DMS53 treated with DMSO at 0.1 percent for 48 hours (cell line): ENCODE measurements at regions not wholly inside any gene's neighbourhood (a gene's known extent, or its start where the extent isn't known, plus 50 kb on each side); places are given as distances from the start of the nearest gene placed in this dataset.

ENCODE experiments used
- DNase-seq: peaks from one replicate; lab custom pipeline; 2025; ENCODE audit not compliant: unreplicated experiment; lab: John Stamatoyannopoulos, UW

- DNase-seq: no peak
Measured at GRCh38 chr5:4954048-4954447, 186.1 kb upstream of the ADAMTS16 start.

GRCh38 chr5:4963265-4963664 lies 176.9 kb upstream of the ADAMTS16 start:
- DNase-seq: no peak

DNA sequence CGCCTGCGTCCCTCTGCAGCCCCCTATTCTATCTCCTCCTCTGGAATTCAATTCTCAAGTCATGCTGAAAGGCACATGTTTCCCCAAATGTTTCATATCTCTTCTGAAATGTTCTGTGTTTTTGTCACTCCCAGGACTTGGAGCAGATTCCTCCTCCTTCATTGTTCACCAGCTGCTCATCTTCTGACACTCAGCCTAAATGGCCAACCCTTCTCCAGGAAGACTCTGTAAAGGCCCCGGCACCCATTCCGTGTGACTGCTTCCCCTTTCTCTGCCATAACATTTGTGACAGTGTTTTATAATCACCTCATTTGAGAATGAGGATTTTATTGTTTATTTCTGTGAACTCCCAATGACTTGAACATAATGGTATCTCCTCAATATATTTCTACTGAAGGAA lies 170.8 kb upstream of the ADAMTS16 start:
- no peak for DNase-seq

GRCh38 chr5:4970171-4970570 lies 170.0 kb upstream of the ADAMTS16 start:
- DNase-seq: no peak

- no peak for DNase-seq
Measured at GRCh38 chr5:4976902-4977301, 163.2 kb upstream of the ADAMTS16 start.

GRCh38 chr5:4977416-4978110 lies 162.6 kb upstream of the ADAMTS16 start:
- no peak for DNase-seq

GRCh38 chr5:4980201-4980600 lies 159.9 kb upstream of the ADAMTS16 start:
- no peak for DNase-seq

DNA sequence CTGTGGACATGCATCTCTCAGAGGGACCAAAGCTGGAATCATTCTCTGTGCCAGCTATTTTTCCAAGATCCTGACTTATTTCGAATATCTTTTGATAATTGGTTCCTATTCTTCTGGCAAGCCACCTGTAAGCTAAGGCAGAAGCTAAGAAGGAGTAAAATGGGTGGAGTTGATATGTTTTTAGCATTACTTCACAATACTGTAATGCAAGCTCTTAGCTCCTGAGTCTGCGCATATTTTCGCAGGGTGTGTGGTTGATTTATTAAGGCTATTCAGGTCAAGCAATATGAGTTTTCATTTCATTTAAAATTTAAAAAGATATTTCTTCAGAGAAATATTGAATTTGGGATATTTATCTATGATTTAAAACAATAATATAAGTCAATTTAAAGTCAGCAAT lies 158.5 kb upstream of the ADAMTS16 start:
- DNase-seq: no peak

DNA sequence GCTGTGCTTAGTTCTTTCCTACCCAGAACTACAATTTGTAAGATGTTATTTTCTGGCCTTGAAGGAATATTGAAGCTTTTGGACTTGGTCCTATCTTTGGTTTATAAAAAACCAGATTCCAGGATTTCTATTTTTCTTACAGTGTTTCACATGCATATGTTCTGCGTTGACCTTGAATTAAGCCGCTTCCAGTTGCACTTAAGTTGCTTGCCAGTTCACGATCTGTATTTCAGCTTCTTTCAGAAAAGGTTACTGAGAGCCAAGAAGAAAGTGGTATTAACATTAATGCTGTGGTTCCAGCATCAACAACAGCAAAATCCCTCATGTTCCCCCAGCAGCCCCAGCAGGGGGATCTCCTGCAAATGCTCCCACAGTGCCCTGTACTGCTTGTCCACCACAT lies 156.4 kb upstream of the ADAMTS16 start:
- no peak for DNase-seq

GRCh38 chr5:4984461-4984860 lies 155.7 kb upstream of the ADAMTS16 start:
- DNase-seq: no peak

DNA sequence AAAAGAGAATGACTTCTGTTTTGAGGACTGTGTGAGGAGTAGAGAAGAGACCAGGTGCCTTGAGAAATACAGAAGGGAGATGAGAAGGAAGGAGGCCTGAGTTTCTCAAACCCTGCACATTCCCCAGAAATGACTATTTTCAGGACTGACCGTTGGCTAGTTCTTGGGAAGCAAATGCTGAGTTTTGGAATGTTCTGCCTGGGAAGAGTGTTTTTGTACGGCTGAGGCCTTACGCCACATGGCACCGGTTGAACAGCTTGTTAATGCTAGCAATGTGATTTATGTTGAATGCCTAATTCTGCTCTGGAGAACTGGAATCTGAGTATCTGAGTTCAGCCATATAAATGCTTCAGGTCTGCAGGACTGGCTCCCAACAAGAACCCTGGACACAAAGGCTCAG lies 152.7 kb upstream of the ADAMTS16 start:
- no peak for DNase-seq

DNA sequence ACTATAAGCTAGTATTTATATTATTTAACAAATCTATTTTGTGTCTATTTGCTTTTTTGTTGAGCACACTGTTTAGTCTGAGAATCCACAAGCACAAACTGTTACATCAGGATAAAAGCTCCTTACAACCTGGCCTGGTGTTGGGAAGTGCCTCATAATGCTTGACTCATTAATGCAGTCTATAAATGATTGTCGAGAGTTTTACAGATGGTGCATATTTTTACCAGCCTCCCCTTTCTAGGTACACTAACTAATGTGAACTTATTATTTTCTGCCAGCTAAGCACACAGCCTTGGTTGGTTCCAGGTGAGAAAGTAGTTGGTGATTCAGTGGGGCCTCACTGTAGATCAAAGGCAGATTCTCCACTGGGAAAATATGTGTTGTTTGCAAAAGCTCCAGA lies 151.0 kb upstream of the ADAMTS16 start:
- DNase-seq: no peak

DNA sequence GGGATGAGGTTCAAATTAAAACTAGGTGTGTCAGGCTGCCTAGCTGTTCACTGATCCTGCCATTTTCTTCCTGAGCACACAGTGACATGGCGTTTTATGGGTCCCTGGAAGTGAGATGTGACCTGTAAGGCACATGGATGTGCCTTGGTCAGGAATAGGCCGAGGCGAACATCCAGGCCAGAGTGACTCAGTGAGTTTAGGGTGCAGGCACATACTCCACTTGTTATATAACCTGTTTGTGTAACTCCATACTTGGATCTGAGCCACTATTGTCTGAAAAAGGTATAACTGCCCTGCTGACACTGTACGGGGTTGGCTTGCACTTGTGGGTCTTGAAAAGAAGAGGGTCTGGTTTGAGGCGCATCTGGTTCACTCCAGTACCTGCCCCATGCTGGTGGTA lies 150.1 kb upstream of the ADAMTS16 start:
- DNase-seq: no peak

GRCh38 chr5:4990462-4990861 lies 149.7 kb upstream of the ADAMTS16 start:
- DNase-seq: no peak

- DNase-seq: no peak
Measured at GRCh38 chr5:4991925-4992324, 148.2 kb upstream of the ADAMTS16 start.

DNA sequence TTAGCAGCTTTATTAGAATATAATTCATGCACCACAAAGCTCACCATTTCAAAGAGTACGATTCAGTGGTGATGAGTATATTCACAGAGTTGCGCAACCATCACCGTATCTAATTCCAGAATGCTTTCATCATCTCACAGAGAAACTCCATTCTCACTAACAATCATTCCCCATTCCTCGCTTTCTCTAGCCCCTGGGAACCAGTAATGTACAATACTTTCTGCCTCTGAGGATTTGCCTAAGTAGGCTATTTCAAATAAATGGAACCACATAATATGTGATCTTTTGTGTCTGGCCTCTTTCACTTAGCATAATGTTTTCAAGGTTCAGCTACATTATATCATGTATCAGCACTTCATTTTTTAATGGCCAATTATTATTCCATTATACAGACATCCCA lies 145.1 kb upstream of the ADAMTS16 start:
- no peak for DNase-seq

- DNase-seq: no peak
Measured at GRCh38 chr5:5005353-5005752, 134.8 kb upstream of the ADAMTS16 start.

DNA sequence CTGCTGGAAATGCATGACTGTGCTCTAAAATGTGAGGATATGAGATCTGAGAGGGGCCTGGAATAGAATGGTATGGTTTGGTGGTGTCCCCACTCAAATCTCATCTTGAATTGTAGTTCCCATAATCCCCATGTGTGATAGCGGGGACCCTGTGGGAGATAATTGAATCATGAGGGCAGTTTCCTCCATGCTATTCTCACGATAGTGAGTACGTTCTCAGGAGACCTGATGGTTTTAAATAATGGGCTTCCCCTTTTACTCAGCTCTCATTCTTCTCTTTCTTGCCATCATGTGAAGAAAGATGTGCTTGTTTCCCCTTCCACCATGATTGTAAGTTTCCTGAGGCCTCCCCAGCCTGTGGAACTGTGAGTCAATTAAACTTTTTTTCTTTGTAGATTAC lies 133.6 kb upstream of the ADAMTS16 start:
- DNase-seq: no peak

DNA sequence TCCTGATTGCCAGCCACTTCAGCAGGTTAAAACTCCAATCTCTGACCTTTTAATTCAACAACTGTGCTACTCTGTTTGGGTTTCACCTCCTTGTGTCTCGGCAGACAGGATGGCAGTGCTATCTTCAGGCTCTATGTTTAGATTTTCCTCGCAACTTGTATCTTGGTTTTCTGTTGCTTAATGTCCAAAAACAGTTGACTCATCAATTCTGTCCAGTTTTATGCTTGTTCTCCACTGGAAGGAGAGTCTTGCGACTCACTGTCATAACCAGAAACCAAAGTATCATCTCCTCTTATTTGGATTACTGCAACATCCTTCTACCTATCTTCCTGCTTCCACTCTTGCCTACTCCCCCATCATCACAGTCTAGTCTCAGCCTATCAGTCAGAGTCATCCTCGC lies 130.9 kb upstream of the ADAMTS16 start:
- DNase-seq: no peak

DNA sequence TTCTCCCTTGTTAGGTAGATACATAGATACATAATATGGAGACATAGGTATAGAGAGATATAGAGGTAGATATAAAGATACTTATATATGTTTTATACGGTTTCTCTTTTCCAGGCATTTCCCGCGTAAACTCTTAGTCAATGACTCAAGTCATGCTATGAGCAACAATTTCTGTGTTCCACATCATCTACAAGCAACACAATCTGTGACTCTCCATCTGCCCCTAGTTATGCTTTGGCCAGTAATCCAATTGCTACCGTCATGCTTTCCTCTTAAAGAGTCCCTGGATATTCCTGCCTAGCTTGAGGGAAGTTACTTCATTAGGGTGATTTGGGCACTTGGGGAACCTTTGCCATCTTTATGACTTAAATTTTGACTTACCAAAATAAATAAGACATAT lies 129.0 kb upstream of the ADAMTS16 start:
- DNase-seq: no peak

DNA sequence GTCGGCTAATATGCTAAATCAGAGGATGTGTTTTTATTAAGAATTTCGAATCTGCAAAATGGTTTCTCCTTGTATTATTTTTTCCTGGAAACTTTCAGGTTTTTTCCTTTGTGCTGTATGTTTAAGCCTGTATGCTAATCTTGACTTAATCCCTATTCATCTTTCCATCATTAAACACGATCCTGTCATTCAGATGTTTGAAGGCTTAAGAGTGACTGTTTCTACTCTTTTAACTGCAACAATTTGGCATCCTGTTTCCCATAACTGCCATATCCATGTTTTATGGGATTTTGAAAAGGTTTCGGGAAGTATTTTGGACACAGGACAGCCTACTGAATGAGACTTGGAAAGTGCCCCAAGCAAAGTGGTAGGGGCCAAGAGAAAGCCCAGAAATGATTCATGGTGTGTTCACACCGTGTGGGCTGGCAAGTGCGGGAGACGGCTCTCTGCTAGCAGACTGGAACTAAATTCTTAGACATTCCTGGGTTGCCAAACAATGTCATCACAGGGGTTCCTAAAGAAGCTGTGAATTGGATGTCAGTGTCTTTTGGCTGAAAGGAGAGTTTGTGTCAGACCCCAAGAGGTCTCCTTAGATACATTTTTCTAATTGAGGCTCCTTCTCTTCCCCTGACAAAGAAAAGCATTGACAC lies 125.4 kb upstream of the ADAMTS16 start:
- DNase-seq: no peak

GRCh38 chr5:5017827-5018577 lies 122.1 kb upstream of the ADAMTS16 start:
- DNase-seq: no peak
